IPS-NIHi11 (cell line): ENCODE measurements at regions not wholly inside any gene's neighbourhood (a gene's known extent, or its start where the extent isn't known, plus 50 kb on each side); places are given as distances from the start of the nearest gene placed in this dataset.
A peak's percentile ranks its signal among the peaks of the same experiment; 100 is the strongest.

Source experiments
- DNase-seq: peaks from one replicate; pipeline ENCODE4 v3.0.0; 2012; ENCODE audit warnings: mixed read lengths, low spot score

DNA sequence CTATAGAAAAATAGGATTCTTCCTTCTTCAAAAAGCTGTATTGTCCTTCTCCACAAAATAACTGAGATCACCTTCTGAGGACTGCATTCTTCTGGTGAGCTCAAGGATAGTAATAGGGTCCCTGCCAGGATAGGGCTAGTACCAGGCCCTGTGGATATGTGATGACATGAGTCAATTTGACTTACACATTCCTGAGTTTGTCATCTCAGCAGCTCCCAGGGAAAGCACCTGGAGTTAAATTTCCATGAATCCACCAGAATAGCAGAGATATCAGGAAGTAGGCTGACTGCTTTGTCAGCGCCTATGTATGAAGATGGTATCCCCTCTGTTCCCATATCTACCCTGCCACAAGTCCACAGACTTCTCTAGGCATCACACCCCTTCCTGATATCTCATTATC is 225.8 kb downstream of the PMP22 start:
- DNase-seq = no peak

DNA sequence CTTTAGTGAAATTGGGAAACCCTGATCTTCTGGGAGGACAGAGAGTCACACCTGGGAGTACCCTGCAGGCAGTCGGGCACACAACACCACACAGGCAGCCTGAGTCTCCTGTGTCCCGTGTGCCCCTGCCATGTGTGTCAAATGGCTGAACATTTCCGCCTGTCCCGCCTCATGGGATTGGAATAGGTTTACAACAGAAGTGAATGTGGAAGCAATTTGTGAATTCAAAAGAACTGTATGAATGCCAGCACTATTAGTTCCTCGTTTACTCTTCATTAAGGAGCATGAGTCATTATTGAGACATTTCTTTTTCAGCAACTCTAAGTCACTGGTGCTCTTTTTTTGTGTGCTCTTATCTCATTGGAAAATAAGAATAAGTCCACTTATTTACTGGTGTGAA is 226.5 kb downstream of the PMP22 start:
- DNase-seq = no peak

DNA sequence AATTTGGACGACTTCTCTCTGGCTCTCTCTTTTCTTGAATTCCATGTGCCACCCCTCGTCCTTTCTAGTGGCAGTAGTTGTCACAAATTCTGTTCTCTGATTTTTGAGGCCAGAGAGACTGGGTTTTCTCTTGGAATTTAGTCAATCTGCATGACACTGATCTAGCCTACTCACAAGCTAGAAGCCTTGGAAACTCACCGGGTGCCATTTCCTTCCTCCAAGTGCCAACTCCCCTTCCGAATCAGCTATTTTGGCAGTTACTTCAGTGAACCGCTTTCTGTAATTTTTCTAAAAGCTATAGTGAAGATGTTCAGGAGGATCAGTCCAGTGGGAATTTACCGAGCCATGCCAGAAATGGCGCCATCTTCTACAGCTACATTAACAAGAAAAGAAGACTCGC is 228.9 kb downstream of the PMP22 start:
- DNase-seq = no peak

DNA sequence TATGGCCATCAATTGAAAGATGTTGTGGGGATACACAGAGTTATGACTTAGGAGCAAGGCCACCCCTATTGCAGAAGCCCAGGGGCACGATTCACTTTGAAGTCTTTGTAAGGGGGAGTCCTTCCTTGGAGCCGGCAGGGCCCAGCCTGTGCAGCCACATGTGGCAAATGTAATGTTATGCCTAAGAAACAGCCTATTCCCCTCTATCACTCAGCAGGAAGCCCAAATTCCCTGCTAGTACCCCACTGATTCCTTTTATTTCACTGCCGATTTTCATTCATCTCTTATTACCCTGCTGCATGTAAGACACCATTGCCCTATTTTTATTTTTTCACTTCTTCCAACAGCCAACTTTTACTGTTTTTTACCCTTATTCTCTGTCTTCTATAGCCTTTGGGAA is 233.2 kb downstream of the PMP22 start:
- DNase-seq = peak; percentile 21

DNA sequence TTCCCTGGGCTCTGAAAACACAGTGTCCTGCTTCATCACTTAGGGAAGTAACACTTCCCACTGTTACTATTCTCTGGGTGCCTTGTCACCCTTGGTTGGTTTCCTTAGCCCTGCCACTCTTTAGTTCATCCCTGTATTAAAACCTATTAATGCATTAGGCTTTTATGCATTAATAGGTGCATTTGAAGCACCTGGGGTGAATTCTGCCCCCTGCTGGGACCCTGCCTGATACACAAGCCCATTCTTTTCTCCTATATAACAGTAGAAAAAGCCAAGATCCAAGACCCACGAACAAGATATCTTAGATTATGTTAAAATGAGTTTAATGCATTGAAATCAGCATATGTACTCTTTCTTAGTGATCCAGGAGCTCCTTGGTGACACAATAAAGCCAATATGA is 235.7 kb downstream of the PMP22 start:
- DNase-seq = no peak

DNA sequence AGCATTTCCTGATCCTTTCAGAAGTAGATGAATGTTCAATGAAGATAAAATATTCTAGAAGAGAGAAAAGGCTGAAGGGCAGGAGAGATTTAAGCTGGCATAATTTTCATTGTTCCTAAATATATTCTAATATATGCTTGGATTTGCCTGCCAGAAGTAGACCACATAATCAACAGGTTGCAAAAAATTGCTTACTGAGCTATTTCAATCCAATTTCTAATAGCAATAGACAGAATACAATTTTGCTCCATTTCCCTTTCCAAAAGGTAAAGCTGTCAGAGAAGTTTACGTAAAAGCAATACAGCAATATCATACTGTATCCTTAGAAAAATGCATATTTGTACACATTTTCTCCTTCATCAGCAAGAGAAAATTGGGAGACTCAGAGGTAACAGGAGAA is 237.3 kb downstream of the PMP22 start:
- no peak for DNase-seq

DNA sequence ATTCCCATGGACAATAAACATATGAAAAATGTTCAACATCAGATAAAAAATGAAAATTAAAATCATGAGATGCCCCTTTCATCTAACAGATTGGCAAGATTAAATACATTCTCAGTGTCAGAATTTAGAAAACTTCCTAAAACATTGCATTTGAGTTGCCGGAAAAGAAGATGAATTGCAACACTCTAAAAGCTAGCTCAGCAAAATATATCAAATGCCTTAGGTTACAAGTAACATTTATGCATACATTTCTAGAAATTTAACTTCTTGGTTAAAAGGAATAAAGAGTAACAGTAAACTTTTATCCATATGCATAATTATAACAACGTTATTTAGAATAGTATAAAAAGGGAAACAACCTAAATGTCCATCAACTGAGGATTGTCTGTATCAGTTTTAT is 239.0 kb downstream of the PMP22 start:
- no peak for DNase-seq

DNA sequence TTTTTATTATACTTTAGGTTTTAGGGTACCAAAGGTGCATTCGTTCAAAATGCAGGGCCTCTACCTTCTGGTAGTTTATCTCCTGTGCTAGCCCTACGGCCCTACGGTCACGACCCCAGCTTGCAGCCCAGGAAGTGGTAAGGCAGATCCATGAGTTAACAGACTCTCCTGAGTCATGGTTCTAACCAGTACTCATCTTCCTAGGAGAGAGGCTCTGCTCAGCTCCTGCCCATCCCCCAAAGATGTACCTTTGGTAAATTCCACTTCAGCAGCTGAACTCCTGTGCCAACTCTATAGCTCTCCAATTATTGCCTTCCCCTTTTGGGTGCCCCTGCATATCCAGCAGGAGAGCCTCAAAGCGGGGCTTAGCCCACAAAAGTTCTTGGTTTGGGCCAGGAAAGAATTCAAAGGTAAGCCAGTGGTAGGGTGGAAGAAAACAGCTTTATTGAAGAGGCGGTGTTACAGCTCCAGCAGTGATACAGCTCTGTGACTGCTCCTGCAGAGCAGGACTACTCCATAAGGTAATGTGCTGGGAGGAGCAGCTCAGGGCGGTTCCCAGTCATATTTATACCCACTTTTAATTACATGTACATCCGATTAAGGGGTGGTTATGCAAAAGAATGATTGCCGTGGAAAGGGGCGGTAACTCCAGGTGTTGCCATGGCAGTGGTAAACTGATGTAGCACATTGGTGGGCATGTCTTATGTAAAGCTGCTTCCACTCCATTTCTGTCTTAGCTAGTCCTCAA is 241.4 kb downstream of the PMP22 start:
- DNase-seq = no peak

DNA sequence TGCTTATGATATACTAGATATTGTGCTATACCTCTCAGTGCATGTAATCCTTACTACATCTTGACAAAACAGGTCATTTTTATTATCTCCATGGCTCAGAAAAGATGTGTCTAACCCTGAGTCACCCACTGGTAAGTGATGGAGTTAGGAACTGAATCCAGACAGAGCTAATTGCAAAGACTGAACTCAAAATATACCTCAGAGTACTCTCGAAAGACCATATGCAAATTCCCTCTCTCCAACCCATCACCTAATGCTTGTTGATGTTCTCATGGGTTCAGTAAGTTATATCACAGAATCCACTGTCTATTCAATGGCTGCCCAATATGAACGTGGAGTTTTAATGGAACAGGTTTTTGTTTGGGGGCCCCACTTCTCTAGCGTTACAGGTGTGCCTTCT is 246.0 kb downstream of the PMP22 start:
- no peak for DNase-seq

DNA sequence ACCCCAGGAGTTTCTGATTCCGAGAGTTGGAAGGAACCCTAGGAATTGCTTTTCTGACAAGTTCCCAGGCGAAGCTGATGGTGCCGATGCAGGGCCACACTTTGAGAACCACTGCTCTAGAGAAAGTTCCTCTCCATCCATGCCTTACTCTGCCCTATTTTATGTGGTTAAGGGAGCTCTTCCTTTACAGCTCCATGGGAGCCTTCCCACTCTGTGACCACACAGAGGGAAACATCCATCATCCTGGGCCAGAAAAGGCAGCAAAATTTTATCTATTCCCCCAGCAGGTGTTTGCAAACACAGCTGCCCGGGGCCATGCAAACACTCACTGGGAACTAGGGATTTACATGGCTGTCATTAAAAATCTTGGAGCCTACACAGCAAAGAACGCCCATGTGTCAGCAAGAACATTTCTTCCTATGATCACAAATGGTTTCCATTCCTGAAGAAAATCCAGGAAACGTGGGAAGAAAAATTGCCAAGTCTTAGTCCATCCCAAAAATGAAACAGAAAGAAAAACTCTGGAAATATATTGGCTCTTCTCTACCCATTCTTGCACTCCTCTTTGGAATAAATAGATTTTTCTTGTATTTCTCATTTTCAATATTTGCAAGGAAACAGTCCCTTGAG is 252.7 kb downstream of the PMP22 start:
- no peak for DNase-seq

DNA sequence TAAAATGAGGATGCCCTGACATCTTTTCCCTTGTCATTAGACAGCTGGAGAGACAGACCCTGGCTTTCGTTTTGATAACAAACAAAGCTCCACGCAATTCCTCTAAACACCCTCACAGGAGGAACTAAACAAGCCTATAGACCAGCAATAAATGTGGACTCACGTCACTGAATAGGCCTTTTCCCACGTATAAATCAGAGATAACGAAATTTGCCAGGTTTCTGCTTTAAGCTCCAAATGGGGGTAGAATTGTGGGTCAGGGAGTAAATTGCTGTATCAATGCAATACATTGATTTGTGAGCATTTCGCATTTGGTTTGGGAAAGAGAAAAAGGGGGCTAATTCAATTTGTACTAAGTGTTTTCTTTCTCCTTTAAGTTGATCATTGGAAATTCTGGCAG is 256.0 kb downstream of the PMP22 start:
- DNase-seq = no peak

DNA sequence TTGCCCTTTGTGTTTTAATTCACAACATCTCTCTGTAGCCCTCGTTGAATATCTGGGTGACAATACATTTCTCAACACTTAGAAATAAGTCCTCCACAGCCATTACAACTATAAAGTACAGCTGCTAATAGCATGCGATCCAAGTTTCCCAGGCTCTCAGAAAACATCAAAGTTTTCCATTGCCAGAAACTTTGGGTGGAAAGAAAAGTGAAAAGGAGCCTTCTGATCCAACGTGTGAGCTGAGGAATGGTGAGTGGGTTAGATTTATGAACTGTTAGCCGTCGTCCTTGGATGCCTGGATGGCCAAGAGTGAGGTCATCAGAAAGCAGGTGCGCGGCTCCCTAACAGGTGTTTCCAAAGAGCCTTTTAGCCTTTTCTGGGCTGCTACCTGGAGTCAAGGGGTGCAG is 258.0 kb downstream of the PMP22 start:
- DNase-seq = no peak

DNA sequence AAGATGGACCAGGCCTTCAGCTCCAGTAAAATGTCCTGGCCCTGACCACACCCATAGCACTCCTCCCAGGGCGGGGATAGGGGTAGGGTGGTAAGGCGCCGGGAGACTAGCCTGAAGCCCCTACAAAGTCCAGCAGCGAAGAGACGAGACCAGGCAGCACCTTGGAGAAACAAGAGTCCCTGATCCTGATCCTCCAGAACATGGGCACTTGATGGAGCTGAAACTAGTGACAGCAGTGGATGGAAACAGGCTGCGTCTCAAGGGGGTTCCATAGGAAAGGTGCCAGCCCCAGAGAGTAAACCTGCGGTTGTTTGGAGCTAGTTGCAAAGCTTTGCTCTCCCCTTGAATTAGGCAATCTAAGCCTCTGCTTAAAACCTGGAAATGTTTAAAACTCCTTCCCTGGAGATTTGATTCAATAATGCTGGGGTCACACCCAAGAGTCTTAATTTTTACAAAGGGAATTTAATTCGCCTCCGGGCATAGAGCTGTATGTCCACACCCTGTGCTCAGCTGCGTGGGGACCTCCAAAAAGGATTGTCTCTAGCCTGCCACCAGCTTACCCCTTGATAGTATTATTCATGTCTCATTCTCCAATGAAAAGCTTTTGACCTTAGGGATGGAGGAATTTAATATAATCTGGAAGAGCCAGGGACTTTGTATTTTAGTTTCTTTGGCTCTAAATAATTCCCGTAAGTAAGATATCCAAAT is 258.6 kb downstream of the PMP22 start:
- no peak for DNase-seq

DNA sequence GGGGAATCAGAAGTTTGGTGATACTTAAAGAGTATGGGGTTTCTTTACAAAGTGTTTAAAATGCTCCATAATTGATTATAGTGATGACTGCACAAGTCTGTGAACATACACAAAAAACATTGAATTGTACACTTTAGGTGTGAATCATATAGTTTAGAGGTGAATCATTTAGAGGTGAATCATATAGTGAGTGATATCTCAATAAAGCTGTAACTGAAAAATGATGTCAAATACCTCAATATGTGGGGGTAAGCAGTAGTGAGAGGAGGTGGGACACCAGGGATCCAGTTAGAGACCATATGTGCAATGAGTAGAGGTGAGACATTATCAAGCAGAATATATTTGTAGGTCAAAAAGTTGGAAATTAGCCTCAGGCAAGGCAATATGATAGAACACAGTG is 264.5 kb downstream of the PMP22 start:
- no peak for DNase-seq

DNA sequence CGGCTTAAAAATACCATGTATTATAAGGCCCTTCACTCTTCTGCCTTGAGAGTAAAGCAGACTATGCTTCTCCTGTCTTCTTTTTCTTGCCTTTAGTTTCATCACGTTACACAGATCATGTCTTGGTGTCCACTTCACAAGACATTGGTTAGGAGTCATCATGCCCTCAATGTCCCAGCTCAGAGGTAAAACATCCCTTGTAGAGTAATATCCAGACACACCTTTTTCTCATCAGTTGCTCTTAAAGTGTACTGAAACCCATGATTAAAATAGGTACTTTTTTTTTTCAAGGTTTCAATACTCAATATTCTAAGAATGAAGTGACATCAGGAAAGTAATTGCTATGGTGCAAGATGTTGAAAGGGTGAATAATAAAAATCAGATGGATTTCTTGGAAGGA is 267.8 kb downstream of the PMP22 start:
- no peak for DNase-seq

DNA sequence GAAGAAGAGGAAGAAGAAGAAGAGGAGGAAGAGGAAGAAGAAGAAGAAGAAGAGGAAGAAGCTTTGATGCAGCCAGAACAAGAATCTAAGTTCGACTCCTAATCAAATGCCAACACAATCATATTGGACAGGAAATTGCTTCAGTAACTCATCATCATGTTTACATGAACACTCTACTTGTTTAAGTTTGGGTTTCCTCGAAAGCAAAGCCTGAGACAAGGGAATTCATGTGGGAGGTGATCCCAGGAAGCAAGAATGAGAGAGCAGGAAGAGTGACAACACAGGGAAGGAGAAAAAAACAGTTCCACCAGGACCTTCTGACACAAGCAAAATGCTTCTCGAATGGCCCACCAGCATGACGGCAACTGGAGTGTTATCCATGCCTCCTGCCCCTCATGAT is 279.0 kb downstream of the PMP22 start:
- DNase-seq = no peak

DNA sequence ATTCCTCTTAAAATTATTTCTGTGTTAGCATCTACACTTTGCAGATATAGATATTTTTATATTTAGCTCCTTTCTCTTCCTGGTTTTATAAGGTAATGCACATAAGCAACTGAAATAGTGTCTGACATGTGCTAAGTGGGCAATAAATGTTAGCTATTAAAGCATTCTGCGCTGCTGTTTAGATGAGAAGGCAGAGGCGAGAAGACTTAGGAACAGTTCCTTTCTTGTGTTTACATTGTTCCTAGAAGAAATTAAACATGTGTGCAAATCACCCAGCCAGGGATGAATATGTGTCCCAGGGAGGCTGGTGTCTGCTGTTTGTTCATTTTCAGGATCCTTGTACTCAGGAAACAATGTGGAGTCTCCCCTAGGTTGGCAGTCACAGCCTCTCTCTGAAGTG is 292.3 kb downstream of the PMP22 start:
- no peak for DNase-seq

DNA sequence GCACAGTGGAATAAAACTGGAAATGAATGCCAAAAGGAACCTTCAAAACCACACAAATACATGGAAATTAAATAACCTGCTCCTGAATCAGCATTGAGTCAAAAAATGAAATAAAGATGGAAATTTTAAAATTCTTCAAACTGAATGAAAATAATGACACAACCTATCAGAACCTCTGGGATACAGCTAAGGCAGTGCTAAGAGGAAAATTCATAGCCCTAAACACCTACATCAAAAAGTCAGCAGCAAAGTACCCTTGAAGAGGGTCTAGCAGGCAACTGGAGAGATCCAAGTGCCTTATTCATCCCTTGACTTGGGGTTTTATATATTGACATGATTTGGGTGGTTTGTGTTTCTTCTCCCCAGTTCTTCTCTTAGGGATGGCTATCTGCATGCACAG is 294.1 kb downstream of the PMP22 start:
- DNase-seq = no peak

DNA sequence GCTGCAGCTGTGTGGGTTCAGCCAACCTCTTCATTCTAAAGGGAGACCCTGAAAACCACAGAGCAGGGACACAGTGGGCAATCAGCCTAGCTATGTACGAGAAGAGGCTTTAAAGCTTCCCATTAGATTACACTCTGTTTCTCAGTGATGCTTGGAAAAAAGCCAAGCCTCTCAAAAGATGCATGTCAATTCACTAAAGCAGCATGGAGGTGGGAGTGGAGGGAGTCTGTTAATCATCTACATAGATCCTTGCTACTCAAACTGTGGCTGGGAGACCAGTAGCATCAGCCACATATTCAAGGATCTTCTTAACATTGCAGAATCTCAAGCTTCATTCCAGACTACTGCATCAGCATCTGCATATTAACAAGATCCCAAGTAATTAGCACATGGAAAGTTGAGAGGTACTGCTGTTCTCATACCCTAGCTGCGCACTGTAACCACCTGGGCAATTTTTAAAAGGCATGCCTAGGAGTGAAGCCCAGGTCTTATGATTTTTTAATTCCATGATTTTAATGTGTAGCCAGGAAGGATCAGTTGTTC is 305.9 kb downstream of the PMP22 start:
- no peak for DNase-seq

DNA sequence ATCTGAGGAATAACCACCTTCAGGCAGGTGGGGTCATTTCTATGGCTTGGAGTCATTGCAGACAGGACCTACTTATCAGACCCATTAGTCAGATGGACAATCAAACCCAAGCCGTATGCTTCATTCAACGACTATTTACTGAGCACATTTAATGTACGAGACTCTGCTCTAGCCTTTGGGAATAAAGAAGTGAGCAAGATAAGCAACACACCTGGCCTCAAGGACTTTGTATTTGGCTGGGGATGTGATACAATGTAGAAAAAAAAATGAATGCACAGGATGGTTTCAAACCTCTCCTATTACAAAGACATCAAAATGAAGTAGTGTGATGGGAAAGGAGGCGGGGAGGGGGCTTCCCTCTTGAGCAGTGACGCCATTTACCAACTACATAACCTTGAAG is 311.7 kb downstream of the PMP22 start:
- no peak for DNase-seq

DNA sequence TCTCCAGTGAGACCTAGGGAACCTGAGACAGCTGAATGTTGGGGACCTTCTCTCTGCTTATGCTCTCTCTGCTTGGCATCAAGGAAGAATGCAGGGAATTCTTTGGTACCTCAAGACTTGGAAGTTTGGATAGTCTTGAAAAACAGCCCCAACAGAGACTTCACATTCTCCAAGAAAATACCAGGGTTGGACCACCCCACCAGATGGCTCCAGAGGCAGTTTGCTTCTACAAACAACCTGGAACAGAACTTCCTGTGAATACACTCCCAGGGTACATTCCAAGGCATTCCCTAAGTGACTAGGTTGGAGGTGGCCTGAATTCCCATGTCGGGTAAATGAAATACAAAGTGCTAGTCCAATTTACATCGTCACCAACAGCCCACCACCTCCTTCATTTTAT is 314.4 kb downstream of the PMP22 start:
- no peak for DNase-seq

DNA sequence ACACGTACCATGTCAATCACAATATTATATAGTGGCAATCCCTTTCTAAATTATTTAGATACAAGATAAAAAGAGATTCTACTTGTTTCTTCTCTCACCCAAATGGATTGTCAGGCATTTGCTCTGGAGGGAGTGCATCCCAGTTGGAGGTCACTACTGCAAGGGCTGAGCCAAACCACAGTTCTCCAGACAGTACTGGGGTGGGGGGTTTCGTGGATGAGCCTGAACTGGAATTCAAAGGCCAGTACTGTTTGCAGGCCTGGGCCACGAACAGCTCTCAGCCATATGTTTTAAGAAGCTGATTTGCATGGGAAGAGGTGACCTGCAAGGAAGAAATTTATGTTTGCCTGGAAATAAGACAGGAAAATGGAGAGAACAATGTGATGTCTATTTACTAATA is 314.9 kb downstream of the PMP22 start:
- no peak for DNase-seq

DNA sequence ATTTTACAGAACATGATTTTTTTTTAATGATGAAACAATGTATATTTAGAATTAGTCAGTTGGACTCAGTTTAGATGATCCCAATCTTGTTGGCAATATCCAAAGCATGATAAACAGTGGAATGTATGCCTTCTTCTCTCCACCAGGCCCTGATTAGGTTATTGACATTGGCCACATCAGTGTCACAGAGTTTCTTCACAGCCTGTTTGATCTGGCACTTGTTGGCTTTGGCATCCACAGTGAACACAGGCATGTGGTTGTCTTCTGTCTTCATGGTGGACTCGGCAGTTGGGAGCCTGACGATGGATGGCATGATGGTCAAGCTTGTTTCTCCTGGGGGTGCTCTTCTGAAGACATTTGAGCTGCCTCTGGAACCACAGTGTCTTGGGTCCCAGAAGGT is 317.5 kb downstream of the PMP22 start:
- DNase-seq = no peak
